GM10266 (cell line): ENCODE measurements at regions not wholly inside any gene's neighbourhood (a gene's known extent, or its start where the extent isn't known, plus 50 kb on each side); places are given as distances from the start of the nearest gene placed in this dataset.
"Not testable (repeated sequence)": the region's sequence is repeated elsewhere in the genome, so short reads cannot be mapped to it uniquely, and the experiment has no call there.

Experiments used
- DNase-seq: peaks from one replicate; pipeline ENCODE4 v3.0.0; 2012; ENCODE audit errors: extremely low spot score
- CTCF ChIP-seq: IDR thresholded peaks from 2 replicates; pipeline ENCODE4 v1.5.1; 2012; ENCODE audit warnings: mild to moderate bottlenecking, low read depth; ENCODE audit not compliant: control insufficient read depth, insufficient read depth; ENCODE audit errors: missing control alignments

GRCh38 chr20:60186412-60186811 lies 228.2 kb downstream of the CDH26 start:
- DNase-seq = no peak
- no peak for TF ChIP-seq CTCF

DNA sequence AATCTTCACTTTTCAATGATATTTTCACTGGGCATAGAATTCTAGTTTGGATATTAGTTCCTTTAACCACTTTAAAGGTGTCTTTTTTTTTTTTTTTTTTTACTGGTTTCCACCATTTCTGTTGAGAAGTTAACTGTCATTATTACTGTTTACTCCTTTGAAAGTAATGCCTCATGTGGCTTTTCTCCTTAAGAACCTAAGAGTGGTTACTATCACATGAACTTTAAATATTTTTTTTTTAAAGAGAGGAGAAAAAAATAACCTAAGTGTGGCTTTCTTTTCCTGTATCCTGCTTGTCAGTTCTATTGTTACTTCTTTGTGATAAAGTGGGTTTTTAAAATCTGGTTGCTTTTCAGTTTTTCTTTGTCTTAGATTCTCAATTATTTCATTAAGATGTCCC lies 229.5 kb downstream of the CDH26 start:
- no peak for DNase-seq
- TF ChIP-seq CTCF = no peak

- TF ChIP-seq CTCF = no peak
Measured at GRCh38 chr20:60191014-60191413, 232.8 kb downstream of the CDH26 start.

GRCh38 chr20:60192326-60192725 lies 234.1 kb downstream of the CDH26 start:
- no peak for TF ChIP-seq CTCF
- DNase-seq = no peak

More at GRCh38 chr20:60191014-60191413, 232.8 kb downstream of the CDH26 start:
- DNase-seq = no peak

DNA sequence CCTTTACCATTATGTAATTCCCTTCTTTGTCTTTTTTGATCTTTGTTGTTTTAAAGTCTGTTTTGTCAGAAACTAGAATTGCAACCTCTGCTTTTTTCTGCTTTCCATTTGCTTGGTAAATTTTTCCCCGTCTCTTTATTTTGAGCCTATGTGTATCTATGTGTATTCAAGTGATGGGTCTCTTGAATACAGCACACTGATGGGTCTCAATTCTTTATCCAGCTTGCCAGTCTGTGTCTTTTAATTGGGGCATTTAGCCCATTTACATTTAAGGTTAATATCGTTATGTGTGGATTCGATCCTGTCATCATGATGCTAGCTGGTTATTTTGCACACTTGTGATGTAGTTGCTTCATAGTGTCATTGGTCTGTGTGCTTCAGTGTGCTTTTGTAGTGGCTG lies 240.9 kb downstream of the CDH26 start:
- DNase-seq = not testable (repeated sequence)

- TF ChIP-seq CTCF = no peak
- no peak for DNase-seq
Measured at GRCh38 chr20:60199866-60200265, 241.6 kb downstream of the CDH26 start.

DNA sequence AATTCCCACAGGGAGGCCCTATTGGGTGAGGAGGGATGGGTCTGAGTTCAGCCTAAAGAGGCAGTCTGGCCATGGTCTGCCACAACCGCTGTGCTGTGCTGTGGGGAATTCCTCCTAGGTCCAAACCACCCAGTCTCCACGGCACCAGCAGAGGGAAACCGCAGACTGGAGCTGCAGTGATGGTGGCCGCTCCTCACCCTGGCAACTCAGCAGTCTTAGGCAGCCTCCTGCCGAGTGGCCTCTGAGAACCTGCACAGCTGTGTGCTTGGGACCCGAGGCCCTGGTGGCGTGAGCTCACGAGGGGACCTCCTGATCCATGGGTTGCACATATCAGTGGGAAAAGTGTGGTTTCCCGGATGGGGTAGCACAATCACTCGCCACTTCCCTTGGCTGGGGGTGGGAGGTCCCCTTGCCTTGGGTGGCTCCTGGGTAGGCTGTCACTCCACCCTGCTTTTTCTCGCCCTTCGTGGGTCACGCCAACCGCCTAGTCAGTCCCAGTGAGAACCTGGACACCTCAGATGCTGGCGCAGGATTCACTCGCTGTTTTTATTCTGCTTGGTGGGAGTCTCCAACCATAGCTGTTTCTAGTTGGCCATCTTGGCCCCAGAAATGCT lies 242.2 kb downstream of the CDH26 start:
- no peak for TF ChIP-seq CTCF
- no peak for DNase-seq
